22Rv1 (cell line): ENCODE measurements at regions not wholly inside any gene's neighbourhood (a gene's known extent, or its start where the extent isn't known, plus 50 kb on each side); places are given as distances from the start of the nearest gene placed in this dataset.

ENCODE experiments used
- H3K27ac ChIP-seq: fragments of 450-650 bp; 2 replicates; pipeline ENCODE4 v1.5.1; 2017
- CTCF ChIP-seq: fragments of 450-650 bp; IDR thresholded peaks from 2 replicates; pipeline ENCODE4 v1.5.1; 2017; ENCODE audit warnings: mild to moderate bottlenecking
- ZFX ChIP-seq: fragments of 450-650 bp; IDR thresholded peaks from 2 replicates; pipeline ENCODE4 v1.6.1; 2017; ENCODE audit warnings: antibody characterized with exemption, borderline replicate concordance

GRCh38 chr1:175818929-175819328, 75.5 kb upstream of the TNR start:
- no peak for TF ChIP-seq CTCF
- TF ChIP-seq ZFX, result no peak
- no peak overlapping the region for H3K27ac ChIP-seq

- TF ChIP-seq ZFX, result no peak
- TF ChIP-seq CTCF, result no peak
These were observed 74.0 kb upstream of the TNR start for GRCh38 chr1:175817445-175817844.

GRCh38 chr1:175814885-175815284, 71.5 kb upstream of the TNR start:
- no peak overlapping the region for H3K27ac ChIP-seq
- TF ChIP-seq ZFX, result no peak

More at GRCh38 chr1:175817445-175817844, 74.0 kb upstream of the TNR start:
- H3K27ac ChIP-seq, result no peak overlapping the region

- TF ChIP-seq ZFX, result no peak
- TF ChIP-seq CTCF, result no peak
- H3K27ac ChIP-seq, result no peak overlapping the region
These were observed 69.5 kb upstream of the TNR start for GRCh38 chr1:175812936-175813335.

- H3K27ac ChIP-seq, result no peak overlapping the region
- TF ChIP-seq ZFX (no peak), CTCF (no peak)
These were observed 66.9 kb upstream of the TNR start for GRCh38 chr1:175810305-175810704.

GRCh38 chr1:175808999-175809398, 65.6 kb upstream of the TNR start:
- H3K27ac ChIP-seq, result no peak overlapping the region
- TF ChIP-seq CTCF, result no peak
- TF ChIP-seq ZFX, result no peak

- no peak overlapping the region for H3K27ac ChIP-seq
- TF ChIP-seq ZFX (no peak), CTCF (no peak)
These were observed 65.2 kb upstream of the TNR start for GRCh38 chr1:175808573-175808972.

- no peak overlapping the region for H3K27ac ChIP-seq
- TF ChIP-seq ZFX, result no peak
- TF ChIP-seq CTCF, result no peak
These were observed 61.2 kb upstream of the TNR start for GRCh38 chr1:175804561-175804960.
